Lower leg skin (tissue), 3 donors: ENCODE measurements at regions not wholly inside any gene's neighbourhood (a gene's known extent, or its start where the extent isn't known, plus 50 kb on each side); places are given as distances from the start of the nearest gene placed in this dataset.
"Not testable (repeated sequence)": the region's sequence is repeated elsewhere in the genome, so short reads cannot be mapped to it uniquely, and the experiment has no call there.

Source experiments
- POLR2A ChIP-seq, 2 donors: fragments of 450-650 bp; IDR thresholded peaks; one replicate each; pipeline ENCODE4 v1.6.1; 2016 to 2017; ENCODE audit warnings: antibody characterized with exemption in 2 of 2, mild to moderate bottlenecking in 1 of 2, moderate library complexity in 1 of 2
- TF ChIP-seq, protein P1 (sequence below), 3 donors: fragments of 450-650 bp; IDR thresholded peaks; one replicate each; pipeline ENCODE4 v1.5.1; 2016; ENCODE audit warnings: antibody characterized with exemption in 3 of 3, mild to moderate bottlenecking in 3 of 3, moderate library complexity in 2 of 3

DNA sequence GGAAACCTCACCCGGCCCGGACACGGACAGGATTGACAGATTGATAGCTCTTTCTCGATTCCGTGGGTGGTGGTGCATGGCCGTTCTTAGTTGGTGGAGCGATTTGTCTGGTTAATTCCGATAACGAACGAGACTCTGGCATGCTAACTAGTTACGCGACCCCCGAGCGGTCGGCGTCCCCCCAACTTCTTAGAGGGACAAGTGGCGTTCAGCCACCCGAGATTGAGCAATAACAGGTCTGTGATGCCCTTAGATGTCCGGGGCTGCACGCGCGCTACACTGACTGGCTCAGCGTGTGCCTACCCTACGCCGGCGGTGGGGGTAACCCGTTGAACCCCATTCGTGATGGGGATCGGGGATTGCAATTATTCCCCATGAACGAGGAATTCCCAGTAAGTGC is 2266.3 kb upstream of the TPTE start:
- not testable (repeated sequence) for TF ChIP-seq POLR2A (IDR thresholded peaks at IDR 0.05)
- TF ChIP-seq, protein P1, sequence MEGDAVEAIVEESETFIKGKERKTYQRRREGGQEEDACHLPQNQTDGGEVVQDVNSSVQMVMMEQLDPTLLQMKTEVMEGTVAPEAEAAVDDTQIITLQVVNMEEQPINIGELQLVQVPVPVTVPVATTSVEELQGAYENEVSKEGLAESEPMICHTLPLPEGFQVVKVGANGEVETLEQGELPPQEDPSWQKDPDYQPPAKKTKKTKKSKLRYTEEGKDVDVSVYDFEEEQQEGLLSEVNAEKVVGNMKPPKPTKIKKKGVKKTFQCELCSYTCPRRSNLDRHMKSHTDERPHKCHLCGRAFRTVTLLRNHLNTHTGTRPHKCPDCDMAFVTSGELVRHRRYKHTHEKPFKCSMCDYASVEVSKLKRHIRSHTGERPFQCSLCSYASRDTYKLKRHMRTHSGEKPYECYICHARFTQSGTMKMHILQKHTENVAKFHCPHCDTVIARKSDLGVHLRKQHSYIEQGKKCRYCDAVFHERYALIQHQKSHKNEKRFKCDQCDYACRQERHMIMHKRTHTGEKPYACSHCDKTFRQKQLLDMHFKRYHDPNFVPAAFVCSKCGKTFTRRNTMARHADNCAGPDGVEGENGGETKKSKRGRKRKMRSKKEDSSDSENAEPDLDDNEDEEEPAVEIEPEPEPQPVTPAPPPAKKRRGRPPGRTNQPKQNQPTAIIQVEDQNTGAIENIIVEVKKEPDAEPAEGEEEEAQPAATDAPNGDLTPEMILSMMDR (IDR thresholded peaks at IDR 0.05) = not testable (repeated sequence)
